Left colon (tissue), 2 donors: ENCODE measurements at regions not wholly inside any gene's neighbourhood (a gene's known extent, or its start where the extent isn't known, plus 50 kb on each side); places are given as distances from the start of the nearest gene placed in this dataset.
A peak's percentile ranks its signal among the peaks of the same experiment; 100 is the strongest.
"Not testable (repeated sequence)": the region's sequence is repeated elsewhere in the genome, so short reads cannot be mapped to it uniquely, and the experiment has no call there.

Experiments used
- ATAC-seq: fragments of 200-7000 bp; cut with Tn5 transposase; one replicate; pipeline ENCODE4 v1.9.1; 2020; ENCODE audit warnings: mild to moderate bottlenecking, moderate library complexity
- DNase-seq, 2 donors: peaks; one replicate each; pipeline ENCODE4 v3.0.0-alpha.2; 2020
- intact Hi-C, 2 donors: fragments of 100-400 bp; cut with DNase I in 1 of 2; cut with micrococcal nuclease in 1 of 2; formaldehyde crosslinking; loops; one replicate each; pipeline versions ENCODE4 v1.11.2 to v1.14.0; 2022; cut with DNase I, micrococcal nuclease
- donor health status: DM: no; HTN: no; CAD: no.
- donor health status: DM: yes; HTN: yes; CAD: no.

- DNase-seq (no peak), ATAC-seq (no peak)
- intact Hi-C loops, result no loop called here
These were observed 174.4 kb upstream of the EXOC2 start for GRCh38 chr6:867378-867777.

- no peak for DNase-seq
- intact Hi-C loops, result no loop called here
- no peak for ATAC-seq
These were observed 173.4 kb upstream of the EXOC2 start for GRCh38 chr6:866316-866715.

- DNase-seq (no peak), ATAC-seq (peak; percentile 76)
- intact Hi-C loops, result no loop called here
These were observed 172.9 kb upstream of the EXOC2 start for GRCh38 chr6:865846-866245.

GRCh38 chr6:863831-864230, 170.9 kb upstream of the EXOC2 start:
- no peak for DNase-seq
- intact Hi-C loops, result no loop called here
- ATAC-seq, result no peak

GRCh38 chr6:863127-863526, 170.2 kb upstream of the EXOC2 start:
- ATAC-seq, intact Hi-C loops: not testable (repeated sequence)
- DNase-seq, result peak in 1 of 2 donors; percentile 47

GRCh38 chr6:859936-860335, 167.0 kb upstream of the EXOC2 start:
- no peak for DNase-seq
- intact Hi-C loops, result no loop called here
- ATAC-seq, result no peak

- intact Hi-C loops, result no loop called here
- DNase-seq (no peak), ATAC-seq (no peak)
These were observed 161.6 kb upstream of the EXOC2 start for GRCh38 chr6:854406-855118.

GRCh38 chr6:852216-852615, 159.3 kb upstream of the EXOC2 start:
- ATAC-seq, DNase-seq, intact Hi-C loops: not testable (repeated sequence)

GRCh38 chr6:849075-849506, 156.2 kb upstream of the EXOC2 start:
- ATAC-seq (no peak), DNase-seq (no peak)
- intact Hi-C loops, result no loop called here

GRCh38 chr6:845566-845965, 152.6 kb upstream of the EXOC2 start:
- ATAC-seq, result no peak
- intact Hi-C loops, result no loop called here
- DNase-seq, result no peak

GRCh38 chr6:845101-845500, 152.2 kb upstream of the EXOC2 start:
- ATAC-seq (no peak), DNase-seq (no peak)
- intact Hi-C loops, result no loop called here

GRCh38 chr6:842141-842540, 149.2 kb upstream of the EXOC2 start:
- intact Hi-C loops, result no loop called here
- ATAC-seq (no peak), DNase-seq (peak in 1 of 2 donors; percentile 16)

- intact Hi-C loops, result no loop called here
- no peak for ATAC-seq
- DNase-seq, result no peak
These were observed 148.6 kb upstream of the EXOC2 start for GRCh38 chr6:841569-841968.

GRCh38 chr6:839201-839600, 146.3 kb upstream of the EXOC2 start:
- ATAC-seq (no peak), DNase-seq (no peak)
- intact Hi-C loops, result no loop called here

- DNase-seq (no peak), ATAC-seq (no peak)
- intact Hi-C loops, result no loop called here
These were observed 144.4 kb upstream of the EXOC2 start for GRCh38 chr6:837380-837779.

- no peak for DNase-seq
- no peak for ATAC-seq
- intact Hi-C loops, result no loop called here
These were observed 143.4 kb upstream of the EXOC2 start for GRCh38 chr6:836276-836853.

GRCh38 chr6:835476-836160, 142.7 kb upstream of the EXOC2 start:
- intact Hi-C loops, result no loop called here
- DNase-seq (no peak), ATAC-seq (no peak)

GRCh38 chr6:834866-835265, 141.9 kb upstream of the EXOC2 start:
- DNase-seq, result no peak
- ATAC-seq, result no peak
- intact Hi-C loops, result no loop called here

- ATAC-seq (no peak), DNase-seq (no peak)
- intact Hi-C loops, result no loop called here
These were observed 141.3 kb upstream of the EXOC2 start for GRCh38 chr6:834190-834589.

GRCh38 chr6:832804-833203, 139.9 kb upstream of the EXOC2 start:
- intact Hi-C loops, DNase-seq, ATAC-seq: not testable (repeated sequence)
